ENCODE measurements at regions not wholly inside any gene's neighbourhood (a gene's known extent, or its start where the extent isn't known, plus 50 kb on each side); places are given as distances from the start of the nearest gene placed in this dataset.

DNA sequence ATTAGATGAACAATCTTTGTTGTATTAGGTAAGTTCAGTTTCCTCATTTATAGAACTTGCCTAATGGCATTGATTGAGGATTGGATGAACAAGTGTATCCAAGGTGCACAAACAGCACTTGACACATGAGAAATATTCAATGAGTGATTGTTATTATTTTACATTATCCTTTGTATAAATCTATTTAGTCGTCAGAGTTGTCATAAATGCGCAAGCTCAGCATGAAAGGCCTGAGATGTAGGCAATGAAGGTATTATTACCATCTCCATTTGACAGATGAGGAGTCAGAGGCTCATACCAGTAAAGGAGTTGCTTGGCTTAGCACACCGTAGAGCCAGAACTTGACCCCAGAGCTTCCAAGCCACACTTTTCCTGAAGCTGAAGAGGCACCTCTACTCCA, 291.4 kb downstream of the C1D start:
- TF ChIP-seq ATF3 (IDR thresholded peaks at IDR 0.05; ENCODE audit: borderline replicate concordance, extremely low read depth, low read depth, low read length) (no peak), TCF12 (IDR thresholded peaks at IDR 0.05; ENCODE audit: low read depth, low read length) (no peak), HDGF (IDR thresholded peaks at IDR 0.05) (no peak)

Data from GM12878 (cell line).